ENCODE measurements at regions not wholly inside any gene's neighbourhood (a gene's known extent, or its start where the extent isn't known, plus 50 kb on each side); places are given as distances from the start of the nearest gene placed in this dataset.

DNA sequence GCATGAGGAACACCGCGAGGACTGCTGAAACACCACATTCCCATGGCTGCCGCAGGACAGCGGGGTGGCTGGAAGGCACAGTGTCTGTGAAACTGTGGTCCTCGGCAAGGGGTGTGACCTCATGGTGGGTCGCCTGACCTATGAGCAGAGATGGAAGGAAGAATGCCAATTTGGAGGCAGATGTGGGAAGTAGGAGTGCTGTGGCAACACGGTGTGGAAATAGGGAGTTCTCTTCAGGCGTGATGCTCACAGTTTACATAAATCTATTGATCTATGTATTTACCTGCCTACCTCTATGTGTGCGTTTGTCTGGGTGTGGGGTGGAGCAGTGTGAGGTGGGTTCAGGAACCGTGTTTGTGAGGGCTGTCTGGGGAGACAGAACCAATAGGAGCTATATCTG is 62.3 kb upstream of the LSM6 start:
- H3K9me3 ChIP-seq (ENCODE audit: control insufficient read depth, low read depth, low read length) = no peaks in the 10 kb centered on the region
- H3K36me3 ChIP-seq (ENCODE audit: control insufficient read depth in 2 of 2, extremely low read depth in 1 of 2, insufficient read depth in 2 of 2, low read length in 2 of 2) = no peaks in the 10 kb centered on the region
- H4K20me1 ChIP-seq (ENCODE audit: control insufficient read depth, extremely low read depth, insufficient read depth, low read length) = no peaks in the 10 kb centered on the region
- FAIRE-seq (no peak), DNase-seq (ENCODE audit: low read depth, low spot score) (no peak)
- no peak overlapping the region for H3K9ac ChIP-seq (ENCODE audit: control insufficient read depth, extremely low read depth, insufficient read depth, low read length)
- H3K79me2 ChIP-seq (ENCODE audit: control insufficient read depth, insufficient read depth, low read length) = no peaks in the 10 kb centered on the region
- dilution Hi-C loops (cut with MboI; ENCODE audit: extremely low pct_ligation_motif_present, low sequenced_read_pairs) = no loop called here
- no peak overlapping the region for H3K27ac ChIP-seq (ENCODE audit: control insufficient read depth, insufficient read depth, low read length)
- no peak overlapping the region for H3K4me3 ChIP-seq (ENCODE audit: control insufficient read depth in 2 of 3, extremely low read depth in 1 of 3, insufficient read depth in 2 of 3, low read depth in 1 of 3, low read length in 3 of 3)
- H3K4me1 ChIP-seq (ENCODE audit: control insufficient read depth, extremely low read depth, insufficient read depth, low read length) = no peaks in the 10 kb centered on the region
- no peak overlapping the region for H2AFZ ChIP-seq (ENCODE audit: control insufficient read depth, low read length)
- no peak for TF ChIP-seq EZH2 (IDR thresholded peaks at IDR 0.05; ENCODE audit: low read length)
- TF ChIP-seq, protein P1, sequence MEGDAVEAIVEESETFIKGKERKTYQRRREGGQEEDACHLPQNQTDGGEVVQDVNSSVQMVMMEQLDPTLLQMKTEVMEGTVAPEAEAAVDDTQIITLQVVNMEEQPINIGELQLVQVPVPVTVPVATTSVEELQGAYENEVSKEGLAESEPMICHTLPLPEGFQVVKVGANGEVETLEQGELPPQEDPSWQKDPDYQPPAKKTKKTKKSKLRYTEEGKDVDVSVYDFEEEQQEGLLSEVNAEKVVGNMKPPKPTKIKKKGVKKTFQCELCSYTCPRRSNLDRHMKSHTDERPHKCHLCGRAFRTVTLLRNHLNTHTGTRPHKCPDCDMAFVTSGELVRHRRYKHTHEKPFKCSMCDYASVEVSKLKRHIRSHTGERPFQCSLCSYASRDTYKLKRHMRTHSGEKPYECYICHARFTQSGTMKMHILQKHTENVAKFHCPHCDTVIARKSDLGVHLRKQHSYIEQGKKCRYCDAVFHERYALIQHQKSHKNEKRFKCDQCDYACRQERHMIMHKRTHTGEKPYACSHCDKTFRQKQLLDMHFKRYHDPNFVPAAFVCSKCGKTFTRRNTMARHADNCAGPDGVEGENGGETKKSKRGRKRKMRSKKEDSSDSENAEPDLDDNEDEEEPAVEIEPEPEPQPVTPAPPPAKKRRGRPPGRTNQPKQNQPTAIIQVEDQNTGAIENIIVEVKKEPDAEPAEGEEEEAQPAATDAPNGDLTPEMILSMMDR (optimal IDR thresholded peaks at IDR 0.05 in 1 of 3, IDR thresholded peaks at IDR 0.05 in 1 of 3, conservative IDR thresholded peaks at IDR 0.05 in 1 of 3; ENCODE audit: extremely low read depth in 1 of 3, insufficient read depth in 2 of 3, low read length in 3 of 3) = no peak
- no peaks in the 10 kb centered on the region for H3K27me3 ChIP-seq (ENCODE audit: control insufficient read depth, extremely low read depth, insufficient read depth, low read length)
- no peaks in the 10 kb centered on the region for H3K9me1 ChIP-seq (ENCODE audit: control insufficient read depth, extremely low read depth, insufficient read depth, low read length)
- H3K4me2 ChIP-seq (ENCODE audit: control insufficient read depth, extremely low read depth, insufficient read depth, low read depth, low read length) = no peak overlapping the region

DNA sequence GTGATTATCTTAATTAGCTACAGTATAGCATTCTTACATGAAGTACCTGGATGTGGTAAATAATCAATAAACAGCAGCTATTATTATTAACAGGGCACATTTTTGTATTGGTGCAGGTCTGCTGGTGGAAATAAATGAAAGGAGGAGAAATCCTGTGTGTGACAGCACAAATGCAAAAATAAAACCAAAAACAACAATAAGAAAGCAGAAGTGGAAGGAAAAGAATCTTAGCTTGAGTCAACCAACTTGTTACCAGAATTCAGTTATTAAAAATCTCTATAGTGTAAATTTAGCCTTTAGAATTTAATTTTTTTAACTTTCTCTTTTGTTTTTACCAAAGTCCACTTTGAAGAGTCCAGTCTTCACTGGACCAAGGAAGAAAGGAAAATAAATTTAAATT is 63.1 kb upstream of the LSM6 start:
- no peak for FAIRE-seq
- dilution Hi-C loops (cut with MboI; ENCODE audit: extremely low pct_ligation_motif_present, low sequenced_read_pairs) = no loop called here
- no peaks in the 10 kb centered on the region for H3K4me1 ChIP-seq (ENCODE audit: control insufficient read depth, extremely low read depth, insufficient read depth, low read length)
- no peak overlapping the region for H3K4me2 ChIP-seq (ENCODE audit: control insufficient read depth, extremely low read depth, insufficient read depth, low read depth, low read length)
- no peaks in the 10 kb centered on the region for H3K27me3 ChIP-seq (ENCODE audit: control insufficient read depth, extremely low read depth, insufficient read depth, low read length)
- no peak for TF ChIP-seq EZH2 (IDR thresholded peaks at IDR 0.05; ENCODE audit: low read length)
- TF ChIP-seq, protein P1 (optimal IDR thresholded peaks at IDR 0.05 in 1 of 3, IDR thresholded peaks at IDR 0.05 in 1 of 3, conservative IDR thresholded peaks at IDR 0.05 in 1 of 3; ENCODE audit: extremely low read depth in 1 of 3, insufficient read depth in 2 of 3, low read length in 3 of 3) = no peak
- no peak for DNase-seq (ENCODE audit: low read depth, low spot score)
- H3K4me3 ChIP-seq (ENCODE audit: control insufficient read depth in 2 of 3, extremely low read depth in 1 of 3, insufficient read depth in 2 of 3, low read depth in 1 of 3, low read length in 3 of 3) = no peak overlapping the region
- no peaks in the 10 kb centered on the region for H4K20me1 ChIP-seq (ENCODE audit: control insufficient read depth, extremely low read depth, insufficient read depth, low read length)
- no peaks in the 10 kb centered on the region for H3K9me1 ChIP-seq (ENCODE audit: control insufficient read depth, extremely low read depth, insufficient read depth, low read length)
- H3K36me3 ChIP-seq (ENCODE audit: control insufficient read depth in 2 of 2, extremely low read depth in 1 of 2, insufficient read depth in 2 of 2, low read length in 2 of 2) = no peaks in the 10 kb centered on the region
- H3K27ac ChIP-seq (ENCODE audit: control insufficient read depth, insufficient read depth, low read length) = no peak overlapping the region
- no peak overlapping the region for H3K9ac ChIP-seq (ENCODE audit: control insufficient read depth, extremely low read depth, insufficient read depth, low read length)
- no peaks in the 10 kb centered on the region for H3K79me2 ChIP-seq (ENCODE audit: control insufficient read depth, insufficient read depth, low read length)
- H3K9me3 ChIP-seq (ENCODE audit: control insufficient read depth, low read depth, low read length) = no peaks in the 10 kb centered on the region
- H2AFZ ChIP-seq (ENCODE audit: control insufficient read depth, low read length) = no peak overlapping the region

All from keratinocyte (primary cell).